ENCODE measurements at regions not wholly inside any gene's neighbourhood (a gene's known extent, or its start where the extent isn't known, plus 50 kb on each side); places are given as distances from the start of the nearest gene placed in this dataset.

DNA sequence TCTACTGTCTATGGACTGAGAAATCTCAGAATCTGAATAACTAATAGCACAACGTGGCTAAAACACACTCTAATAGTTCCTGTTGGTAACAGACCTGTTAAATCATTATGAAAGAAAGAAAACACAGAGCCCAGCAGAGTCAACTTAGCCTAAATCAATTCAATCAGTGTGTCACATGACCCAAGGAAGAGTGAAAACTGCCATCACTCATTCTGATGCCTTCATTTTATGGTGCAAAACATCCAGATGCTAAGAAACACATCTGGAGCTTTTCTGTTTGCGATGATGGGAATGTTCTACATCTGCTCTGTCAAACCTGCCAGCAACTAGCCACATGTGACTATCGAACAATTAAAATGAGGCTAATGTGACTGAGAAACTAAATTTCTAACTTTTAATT lies 295.7 kb upstream of the TRIB2 start:
- TF ChIP-seq CTCF (IDR thresholded peaks at IDR 0.05): no peak
- no peaks in the 10 kb centered on the region for H3K36me3 ChIP-seq (ENCODE audit: low read depth)
- no peak overlapping the region for H3K4me3 ChIP-seq
- no peak for DNase-seq
- ATAC-seq: no peak
- no peaks in the 10 kb centered on the region for H3K4me1 ChIP-seq (ENCODE audit: low read depth)
- H3K9me3 ChIP-seq: no peaks in the 10 kb centered on the region
- intact Hi-C loops (cut with DNase I, micrococcal nuclease): no loop called here

- Histone ChIP-seq H3K4me1 (ENCODE audit: low read depth) (no peaks in the 10 kb centered on the region), H3K36me3 (ENCODE audit: low read depth) (no peaks in the 10 kb centered on the region), H3K9me3 (no peaks in the 10 kb centered on the region), H3K4me3 (no peak overlapping the region)
- intact Hi-C loops (cut with DNase I, micrococcal nuclease): no loop called here
- DNase-seq (no peak), ATAC-seq (no peak)
- no peak for TF ChIP-seq CTCF (IDR thresholded peaks at IDR 0.05)
Observed at GRCh38 chr2:12424219-12424618, 292.5 kb upstream of the TRIB2 start.

DNA sequence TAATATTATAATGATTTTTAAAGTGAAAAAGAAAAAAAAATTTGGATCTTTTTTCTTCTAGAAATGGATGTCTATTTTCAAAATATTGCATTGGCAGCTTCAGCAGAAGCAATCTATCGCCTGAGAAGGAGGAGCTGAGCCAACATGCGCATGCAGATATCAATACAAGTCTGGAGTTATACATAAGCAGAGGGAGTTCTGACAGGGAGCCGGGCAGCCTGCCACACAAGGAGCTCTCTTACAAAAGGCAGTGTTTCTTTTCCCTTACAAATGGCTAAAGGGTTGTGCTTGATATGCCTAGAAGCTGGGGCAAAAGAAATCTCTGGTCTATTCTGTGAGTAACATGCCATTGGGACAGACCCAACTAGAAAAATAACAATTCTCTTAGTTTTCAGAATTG lies 291.9 kb upstream of the TRIB2 start:
- Histone ChIP-seq H3K4me3 (no peak overlapping the region), H3K4me1 (ENCODE audit: low read depth) (no peaks in the 10 kb centered on the region), H3K9me3 (no peaks in the 10 kb centered on the region), H3K36me3 (ENCODE audit: low read depth) (no peaks in the 10 kb centered on the region)
- no peak for TF ChIP-seq CTCF (IDR thresholded peaks at IDR 0.05)
- no peak for DNase-seq
- no peak for ATAC-seq
- intact Hi-C loops (cut with DNase I, micrococcal nuclease): no loop called here

GRCh38 chr2:12428324-12428723 lies 288.4 kb upstream of the TRIB2 start:
- Histone ChIP-seq H3K9me3 (no peaks in the 10 kb centered on the region), H3K36me3 (ENCODE audit: low read depth) (no peaks in the 10 kb centered on the region), H3K4me1 (ENCODE audit: low read depth) (no peaks in the 10 kb centered on the region), H3K4me3 (no peak overlapping the region)
- no peak for DNase-seq
- no peak for ATAC-seq
- intact Hi-C loops (cut with DNase I, micrococcal nuclease): no loop called here
- TF ChIP-seq CTCF (IDR thresholded peaks at IDR 0.05): no peak

- intact Hi-C loops (cut with DNase I, micrococcal nuclease): no loop called here
- no peak overlapping the region for H3K4me3 ChIP-seq
- DNase-seq: no peak
- H3K9me3 ChIP-seq: no peaks in the 10 kb centered on the region
- no peaks in the 10 kb centered on the region for H3K4me1 ChIP-seq (ENCODE audit: low read depth)
- H3K36me3 ChIP-seq (ENCODE audit: low read depth): no peaks in the 10 kb centered on the region
- no peak for TF ChIP-seq CTCF (IDR thresholded peaks at IDR 0.05)
- no peak for ATAC-seq
Observed at GRCh38 chr2:12428786-12429185, 287.9 kb upstream of the TRIB2 start.

- intact Hi-C loops (cut with DNase I, micrococcal nuclease): no loop called here
- H3K4me1 ChIP-seq (ENCODE audit: low read depth): no peaks in the 10 kb centered on the region
- no peak overlapping the region for H3K4me3 ChIP-seq
- no peaks in the 10 kb centered on the region for H3K36me3 ChIP-seq (ENCODE audit: low read depth)
- ATAC-seq (no peak), DNase-seq (no peak)
- TF ChIP-seq CTCF (IDR thresholded peaks at IDR 0.05): no peak
- no peaks in the 10 kb centered on the region for H3K9me3 ChIP-seq
Observed at GRCh38 chr2:12429779-12430406, 286.8 kb upstream of the TRIB2 start.

Data from mucosa of descending colon (tissue), 3 donors.